ENCODE measurements at regions not wholly inside any gene's neighbourhood (a gene's known extent, or its start where the extent isn't known, plus 50 kb on each side); places are given as distances from the start of the nearest gene placed in this dataset.

DNA sequence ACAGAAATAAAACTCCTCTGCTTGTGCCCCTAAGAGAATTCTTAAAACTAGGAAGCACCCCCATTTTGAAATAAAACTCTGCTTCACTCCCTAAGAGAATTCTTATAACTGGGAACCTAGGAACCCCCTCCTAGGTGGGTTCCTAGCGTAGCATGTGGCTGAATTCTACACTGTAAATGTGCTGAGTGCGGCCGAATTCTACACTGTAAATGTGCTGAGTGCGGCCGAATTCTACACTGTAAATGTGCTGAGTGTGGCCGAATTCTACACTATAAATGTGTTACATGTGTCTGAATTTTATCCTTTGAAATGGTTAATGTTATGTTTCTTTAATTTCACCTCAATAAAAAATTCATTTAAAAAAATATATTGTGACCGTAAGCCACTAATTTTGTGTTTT lies 79.3 kb downstream of the PSMB1 start:
- Histone ChIP-seq H3K27ac (ENCODE audit: insufficient read depth, low read depth, low read length) (no peak overlapping the region), H3K4me3 (replicated peaks in 1 of 3; ENCODE audit: insufficient read depth in 1 of 3, low read depth in 1 of 3, low read length in 3 of 3) (no peak overlapping the region), H3K4me1 (ENCODE audit: control insufficient read depth, extremely low read depth, insufficient read depth, low read length) (no peaks in the 10 kb centered on the region), H2AFZ (ENCODE audit: low read depth, low read length) (no peak overlapping the region), H3K9me1 (replicated peaks; ENCODE audit: control insufficient read depth, extremely low read depth, insufficient read depth, low read length) (no peaks in the 10 kb centered on the region), H4K20me1 (replicated peaks; ENCODE audit: control insufficient read depth, extremely low read depth, insufficient read depth, low read length) (no peaks in the 10 kb centered on the region), H3K4me2 (ENCODE audit: insufficient read depth, low read length) (no peak overlapping the region), H3K9me3 (replicated peaks; ENCODE audit: control insufficient read depth, insufficient read depth, low read length) (no peaks in the 10 kb centered on the region), H3K36me3 (ENCODE audit: control insufficient read depth in 2 of 2, extremely low read depth in 1 of 2, insufficient read depth in 2 of 2, low read length in 2 of 2) (no peaks in the 10 kb centered on the region), H3K27me3 (ENCODE audit: control insufficient read depth in 2 of 2, insufficient read depth in 2 of 2, low read length in 2 of 2) (no peaks in the 10 kb centered on the region), H3K9ac (replicated peaks; ENCODE audit: extremely low read depth, insufficient read depth, low read length) (no peak overlapping the region), H3K79me2 (ENCODE audit: control insufficient read depth, insufficient read depth, low read length) (no peaks in the 10 kb centered on the region)
- POLR2A ChIA-PET, result no interaction called here
- BruUV-seq (replicated peaks), result no TSS peak
- no peak for TF ChIP-seq POLR2A (IDR thresholded peaks at IDR 0.05; ENCODE audit: low read depth, low read length)
- TF ChIP-seq MYC (IDR thresholded peaks at IDR 0.05; ENCODE audit: low read depth, low read length), result no peak
- no peak for TF ChIP-seq POLR2AphosphoS5 (IDR thresholded peaks at IDR 0.05; ENCODE audit: insufficient read depth, low read depth, low read length)
- TF ChIP-seq EZH2 (IDR thresholded peaks at IDR 0.05; ENCODE audit: borderline replicate concordance, low read depth, low read length, severe bottlenecking), result no peak
- TF ChIP-seq GATA2 (IDR thresholded peaks at IDR 0.05; ENCODE audit: insufficient read depth, insufficient read length, low read depth, low read length), result no peak
- TF ChIP-seq, protein P1, sequence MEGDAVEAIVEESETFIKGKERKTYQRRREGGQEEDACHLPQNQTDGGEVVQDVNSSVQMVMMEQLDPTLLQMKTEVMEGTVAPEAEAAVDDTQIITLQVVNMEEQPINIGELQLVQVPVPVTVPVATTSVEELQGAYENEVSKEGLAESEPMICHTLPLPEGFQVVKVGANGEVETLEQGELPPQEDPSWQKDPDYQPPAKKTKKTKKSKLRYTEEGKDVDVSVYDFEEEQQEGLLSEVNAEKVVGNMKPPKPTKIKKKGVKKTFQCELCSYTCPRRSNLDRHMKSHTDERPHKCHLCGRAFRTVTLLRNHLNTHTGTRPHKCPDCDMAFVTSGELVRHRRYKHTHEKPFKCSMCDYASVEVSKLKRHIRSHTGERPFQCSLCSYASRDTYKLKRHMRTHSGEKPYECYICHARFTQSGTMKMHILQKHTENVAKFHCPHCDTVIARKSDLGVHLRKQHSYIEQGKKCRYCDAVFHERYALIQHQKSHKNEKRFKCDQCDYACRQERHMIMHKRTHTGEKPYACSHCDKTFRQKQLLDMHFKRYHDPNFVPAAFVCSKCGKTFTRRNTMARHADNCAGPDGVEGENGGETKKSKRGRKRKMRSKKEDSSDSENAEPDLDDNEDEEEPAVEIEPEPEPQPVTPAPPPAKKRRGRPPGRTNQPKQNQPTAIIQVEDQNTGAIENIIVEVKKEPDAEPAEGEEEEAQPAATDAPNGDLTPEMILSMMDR (IDR thresholded peaks at IDR 0.05; ENCODE audit: extremely low read depth in 1 of 2, insufficient read depth in 1 of 2, low read depth in 1 of 2, low read length in 2 of 2), result no peak
- no peak for TF ChIP-seq JUN (IDR thresholded peaks at IDR 0.05; ENCODE audit: borderline replicate concordance, insufficient read depth, insufficient read length, low read depth)
- TF ChIP-seq FOS (IDR thresholded peaks at IDR 0.05; ENCODE audit: borderline replicate concordance, insufficient read depth, low read length), result no peak
- TF ChIP-seq, protein P2, sequence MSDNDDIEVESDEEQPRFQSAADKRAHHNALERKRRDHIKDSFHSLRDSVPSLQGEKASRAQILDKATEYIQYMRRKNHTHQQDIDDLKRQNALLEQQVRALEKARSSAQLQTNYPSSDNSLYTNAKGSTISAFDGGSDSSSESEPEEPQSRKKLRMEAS (IDR thresholded peaks at IDR 0.05; ENCODE audit: insufficient read depth, insufficient read length), result no peak
- no peak for DNase-seq (ENCODE audit: low read depth, low spot score)
- dilution Hi-C loops (cut with MboI; ENCODE audit: extremely low pct_ligation_motif_present, low sequenced_read_pairs) (no loop called here), intact Hi-C loops (cut with micrococcal nuclease) (no loop called here)
- CTCF ChIA-PET, result no interaction called here
- FAIRE-seq, result no peak
